ENCODE measurements at regions not wholly inside any gene's neighbourhood (a gene's known extent, or its start where the extent isn't known, plus 50 kb on each side); places are given as distances from the start of the nearest gene placed in this dataset.
"Not testable (repeated sequence)": the region's sequence is repeated elsewhere in the genome, so short reads cannot be mapped to it uniquely, and the experiment has no call there.

DNA sequence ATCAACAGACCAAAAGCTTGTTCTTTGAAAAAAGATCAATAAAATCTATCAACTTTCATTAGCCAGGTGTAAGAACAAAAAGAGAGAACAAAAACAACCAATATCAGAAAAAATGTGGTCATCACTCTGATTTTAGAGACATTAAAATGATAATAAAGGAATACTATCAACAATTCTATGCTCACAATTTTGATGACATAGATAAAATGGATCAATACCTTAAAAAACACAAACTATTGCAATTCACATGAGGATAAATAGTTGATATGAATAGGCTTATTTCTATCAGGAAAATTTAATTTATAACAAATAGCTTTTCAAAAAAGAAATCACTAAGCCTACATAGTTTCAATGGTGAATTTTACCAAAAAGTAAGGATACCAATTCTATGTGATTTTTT lies 809.4 kb upstream of the EYS start:
- no peak for FAIRE-seq

DNA sequence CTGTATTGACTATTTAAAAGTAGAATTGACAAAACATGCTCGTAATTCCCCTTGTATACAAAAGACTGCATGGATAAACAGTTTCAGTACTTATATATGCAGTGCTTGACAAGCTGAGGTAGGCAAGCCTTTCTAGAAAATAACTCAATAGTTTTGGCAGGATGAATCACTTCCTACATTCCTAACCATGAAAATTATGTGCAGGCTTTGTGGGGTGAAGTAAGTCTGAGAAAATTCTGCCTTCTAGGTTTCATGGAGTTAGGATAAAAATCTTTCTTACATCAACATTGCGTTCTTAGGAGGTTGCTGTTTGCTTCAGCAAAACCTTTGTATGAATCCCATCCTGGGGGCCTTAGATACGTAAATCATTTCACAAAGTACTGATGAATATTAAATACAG lies 801.4 kb upstream of the EYS start:
- FAIRE-seq = no peak

GRCh38 chr6:66499851-66500250 lies 792.8 kb upstream of the EYS start:
- FAIRE-seq = no peak

- FAIRE-seq = no peak
Observed at GRCh38 chr6:66496659-66497058, 789.6 kb upstream of the EYS start.

DNA sequence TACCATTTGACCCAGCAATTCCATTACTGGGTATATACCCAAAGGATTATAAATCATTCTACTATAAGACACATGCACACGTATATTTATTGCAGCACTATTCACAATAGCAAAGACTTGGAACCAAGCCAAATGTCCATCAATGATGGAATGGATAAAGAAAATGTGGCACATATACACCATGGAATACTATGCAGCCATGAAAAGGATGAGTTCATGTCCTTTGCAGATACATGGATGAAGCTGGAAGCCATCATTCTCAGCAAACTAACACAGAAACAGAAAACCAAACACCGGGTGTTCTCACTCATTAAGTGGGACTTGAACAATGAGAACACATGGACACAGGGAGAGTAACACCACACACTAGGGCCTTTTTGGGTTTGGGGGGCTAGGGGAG lies 787.6 kb upstream of the EYS start:
- not testable (repeated sequence) for FAIRE-seq

GRCh38 chr6:66489269-66489987 lies 782.4 kb upstream of the EYS start:
- FAIRE-seq = no peak

- FAIRE-seq = no peak
Observed at GRCh38 chr6:66481216-66481615, 774.2 kb upstream of the EYS start.

GRCh38 chr6:66478705-66479104 lies 771.7 kb upstream of the EYS start:
- FAIRE-seq = no peak

GRCh38 chr6:66435321-66435720 lies 728.3 kb upstream of the EYS start:
- no peak for FAIRE-seq

- no peak for FAIRE-seq
Observed at GRCh38 chr6:66429210-66429609, 722.2 kb upstream of the EYS start.

DNA sequence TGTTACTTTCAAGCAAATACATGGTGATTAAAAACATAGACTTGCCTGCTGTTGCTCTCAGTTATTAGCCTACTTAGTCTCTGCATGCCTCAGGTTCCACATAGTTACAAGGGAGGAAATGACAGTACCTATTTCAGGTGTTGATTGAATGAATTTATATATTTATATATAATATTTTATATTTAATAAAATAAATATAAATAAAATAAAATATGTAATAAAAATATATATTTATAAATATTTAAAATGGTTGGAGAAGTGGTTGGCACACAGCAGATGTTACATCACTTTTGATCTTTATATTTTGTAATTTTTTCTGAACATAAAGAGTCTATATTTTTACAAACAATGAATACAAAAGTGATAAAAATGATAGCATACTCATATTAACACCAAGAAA lies 716.0 kb upstream of the EYS start:
- no peak for FAIRE-seq

DNA sequence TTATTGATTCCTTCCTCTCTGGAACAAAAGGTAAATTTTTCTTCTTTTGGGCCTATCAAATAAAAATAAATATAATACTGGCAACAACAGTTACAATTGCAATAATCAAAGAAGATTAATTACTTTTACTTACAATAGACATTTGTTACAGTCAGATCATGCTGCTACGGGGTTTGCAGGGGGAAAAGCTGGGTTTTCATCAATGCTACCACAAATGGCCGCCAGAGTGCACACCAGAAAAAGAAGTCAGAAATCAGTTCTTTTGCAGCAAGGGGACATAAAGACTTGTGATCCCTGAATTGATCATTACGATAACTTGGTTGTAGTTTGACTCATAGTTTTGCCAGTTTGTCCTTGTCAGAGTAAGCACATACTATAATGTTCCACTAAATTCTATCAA lies 714.5 kb upstream of the EYS start:
- FAIRE-seq = no peak

GRCh38 chr6:66418906-66419305 lies 711.9 kb upstream of the EYS start:
- no peak for FAIRE-seq

GRCh38 chr6:66403966-66404365 lies 696.9 kb upstream of the EYS start:
- FAIRE-seq = no peak

DNA sequence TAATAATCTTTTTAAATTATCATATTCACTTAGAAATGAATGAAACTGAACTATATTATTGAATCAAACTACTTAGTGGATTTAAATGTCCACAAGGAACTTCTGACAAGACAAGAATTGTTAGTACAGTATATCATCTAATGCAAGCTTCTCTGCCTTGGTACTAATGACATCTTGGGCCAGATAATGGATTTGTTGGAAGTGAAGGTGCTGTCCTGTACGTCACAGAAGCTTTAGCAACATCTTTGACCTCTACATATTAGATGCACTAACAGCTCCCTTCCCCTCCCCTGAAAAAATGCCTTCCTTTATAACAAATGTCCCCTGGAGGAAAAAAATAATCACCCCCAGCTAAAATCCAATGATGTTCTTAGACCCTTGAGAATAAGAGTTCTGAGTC lies 695.8 kb upstream of the EYS start:
- no peak for FAIRE-seq

GRCh38 chr6:66396549-66396948 lies 689.5 kb upstream of the EYS start:
- FAIRE-seq = no peak

GRCh38 chr6:66396145-66396544 lies 689.1 kb upstream of the EYS start:
- FAIRE-seq = no peak

DNA sequence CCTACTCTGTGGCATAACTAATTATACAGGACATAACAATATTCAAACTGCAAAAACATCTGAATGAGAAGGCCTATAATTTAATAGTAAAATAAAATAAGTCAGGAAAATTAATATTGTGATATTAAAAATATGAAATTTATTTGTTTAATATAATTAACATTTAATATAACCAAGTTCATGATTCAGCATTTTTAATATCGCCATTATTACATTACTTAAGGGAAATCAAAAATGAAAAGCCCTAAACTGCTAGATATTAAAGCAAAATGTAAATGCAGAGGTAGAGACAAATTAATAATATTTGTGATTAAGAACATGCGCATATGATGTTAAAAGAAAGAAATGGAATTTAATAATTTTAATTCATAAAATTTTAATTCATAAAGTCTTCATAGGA lies 683.4 kb upstream of the EYS start:
- FAIRE-seq = no peak

- FAIRE-seq = no peak
Observed at GRCh38 chr6:66376001-66376400, 669.0 kb upstream of the EYS start.

GRCh38 chr6:66369407-66369806 lies 662.4 kb upstream of the EYS start:
- no peak for FAIRE-seq

- FAIRE-seq = no peak
Observed at GRCh38 chr6:66362888-66363287, 655.9 kb upstream of the EYS start.

- no peak for FAIRE-seq
Observed at GRCh38 chr6:66361886-66362285, 654.9 kb upstream of the EYS start.

GRCh38 chr6:66357781-66358180 lies 650.8 kb upstream of the EYS start:
- no peak for FAIRE-seq

DNA sequence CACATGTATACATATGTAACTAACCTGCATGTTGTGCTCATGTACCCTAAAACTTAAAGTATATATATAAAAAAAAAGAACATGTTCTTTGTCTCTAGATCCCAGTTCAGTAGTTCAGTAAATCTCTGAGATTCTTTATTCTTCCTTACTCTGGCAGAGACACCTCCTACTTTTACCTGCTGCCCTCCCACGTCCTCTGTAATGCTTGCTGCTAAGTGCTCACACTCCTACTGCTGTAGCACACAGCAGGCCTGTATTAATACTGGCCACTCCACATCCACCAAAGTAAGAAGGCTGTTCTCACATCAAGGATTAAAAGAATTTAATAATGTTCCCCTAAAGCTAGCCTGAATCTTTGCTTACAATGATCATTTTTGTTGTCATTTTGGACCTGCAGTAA lies 648.4 kb upstream of the EYS start:
- no peak for FAIRE-seq

- FAIRE-seq = no peak
Observed at GRCh38 chr6:66344796-66345195, 637.8 kb upstream of the EYS start.

DNA sequence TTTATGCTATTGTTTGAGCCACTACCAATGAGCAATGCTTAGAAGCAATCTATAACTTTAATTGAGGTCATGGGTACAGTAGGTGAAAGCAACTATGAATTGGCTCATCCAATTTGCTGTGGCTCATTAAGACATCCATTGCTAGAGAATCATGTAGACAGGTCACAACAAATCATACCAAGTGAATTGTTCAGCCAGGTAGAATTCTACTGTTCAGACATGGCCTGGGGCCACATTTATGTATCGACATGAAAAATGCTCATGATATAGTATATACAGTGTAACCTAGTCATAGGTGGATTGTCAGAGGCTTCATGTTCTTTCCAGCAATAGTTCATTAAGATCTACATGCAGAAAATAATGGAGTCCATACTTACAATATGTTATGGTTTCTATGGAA lies 633.7 kb upstream of the EYS start:
- no peak for FAIRE-seq

Measured in TTC549 (cell line).